ENCODE measurements at regions not wholly inside any gene's neighbourhood (a gene's known extent, or its start where the extent isn't known, plus 50 kb on each side); places are given as distances from the start of the nearest gene placed in this dataset.

DNA sequence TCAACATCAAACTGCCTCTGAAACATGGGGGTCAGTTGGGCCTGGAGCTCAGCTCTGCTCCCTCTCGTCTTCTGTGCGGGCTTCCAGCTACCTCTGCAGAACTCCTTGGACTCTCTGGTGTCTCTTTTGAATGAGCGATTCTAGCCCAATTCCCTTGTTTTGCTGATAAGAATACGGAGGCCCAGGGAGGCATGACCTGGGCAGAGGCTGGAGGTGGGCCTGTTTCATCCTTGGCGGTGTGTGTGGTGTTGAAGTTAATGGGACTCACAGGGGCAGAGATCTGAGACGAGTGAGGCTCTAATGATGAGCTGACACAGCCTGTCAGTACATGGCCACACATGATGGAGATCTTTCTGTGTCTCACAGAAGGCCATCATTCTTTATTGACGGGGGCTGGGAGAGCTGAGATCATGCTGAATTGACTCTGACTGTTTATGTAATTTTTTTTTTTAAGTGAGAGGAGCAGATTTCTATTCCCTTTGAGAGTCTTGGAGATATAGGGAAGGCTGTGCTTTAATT is 134.5 kb downstream of the URB2 start:
- WGBS (ENCODE audit: insufficient coverage), result 79% methylated on average over 6 of the region's 7 CpGs
- Histone ChIP-seq H3K27me3 (ENCODE audit: control insufficient read depth, insufficient read depth, low read length) (no peaks in the 10 kb centered on the region), H3K36me3 (ENCODE audit: control insufficient read depth, insufficient read depth, low read length) (no peaks in the 10 kb centered on the region), H3K9me3 (replicated peaks; ENCODE audit: control insufficient read depth, low read depth, low read length) (peaks cover 11% of the 10 kb centered on the region), H3K27ac (ENCODE audit: low read length) (no peak overlapping the region), H3K4me3 (ENCODE audit: low read length) (no peak overlapping the region), H3K4me1 (ENCODE audit: control insufficient read depth, insufficient read depth, low read length) (no peaks in the 10 kb centered on the region)
- no peak for DNase-seq

- Histone ChIP-seq H3K9me3 (replicated peaks; ENCODE audit: control insufficient read depth, low read depth, low read length) (no peaks in the 10 kb centered on the region), H3K4me3 (ENCODE audit: low read length) (no peak overlapping the region), H3K36me3 (ENCODE audit: control insufficient read depth, insufficient read depth, low read length) (no peaks in the 10 kb centered on the region), H3K4me1 (ENCODE audit: control insufficient read depth, insufficient read depth, low read length) (no peaks in the 10 kb centered on the region), H3K27me3 (ENCODE audit: control insufficient read depth, insufficient read depth, low read length) (no peaks in the 10 kb centered on the region), H3K27ac (ENCODE audit: low read length) (no peak overlapping the region)
- 51% methylated on average over 2 of the region's 5 CpGs for whole genome bisulfite sequencing (ENCODE audit: insufficient coverage)
- no peak for DNase-seq
These were observed 136.8 kb downstream of the URB2 start for GRCh38 chr1:229762891-229763290.

GRCh38 chr1:229768232-229768631 is 142.2 kb downstream of the URB2 start:
- Histone ChIP-seq H3K27me3 (ENCODE audit: control insufficient read depth, insufficient read depth, low read length) (no peaks in the 10 kb centered on the region), H3K4me1 (ENCODE audit: control insufficient read depth, insufficient read depth, low read length) (no peaks in the 10 kb centered on the region), H3K36me3 (ENCODE audit: control insufficient read depth, insufficient read depth, low read length) (no peaks in the 10 kb centered on the region), H3K9me3 (replicated peaks; ENCODE audit: control insufficient read depth, low read depth, low read length) (no peaks in the 10 kb centered on the region), H3K4me3 (ENCODE audit: low read length) (no peak overlapping the region), H3K27ac (ENCODE audit: low read length) (no peak overlapping the region)
- WGBS (ENCODE audit: insufficient coverage), result 90% methylated on average over 2 of the region's 5 CpGs
- no peak for DNase-seq

- Histone ChIP-seq H3K9me3 (replicated peaks; ENCODE audit: control insufficient read depth, low read depth, low read length) (no peaks in the 10 kb centered on the region), H3K4me1 (ENCODE audit: control insufficient read depth, insufficient read depth, low read length) (no peaks in the 10 kb centered on the region), H3K4me3 (ENCODE audit: low read length) (no peak overlapping the region), H3K36me3 (ENCODE audit: control insufficient read depth, insufficient read depth, low read length) (no peaks in the 10 kb centered on the region), H3K27ac (ENCODE audit: low read length) (no peak overlapping the region), H3K27me3 (ENCODE audit: control insufficient read depth, insufficient read depth, low read length) (no peaks in the 10 kb centered on the region)
- no peak for DNase-seq
- 74% methylated on average over 3 of the region's 3 CpGs for WGBS (ENCODE audit: insufficient coverage)
These were observed 143.0 kb downstream of the URB2 start for GRCh38 chr1:229769006-229769405.

- H3K27ac ChIP-seq (ENCODE audit: low read length), result no peak overlapping the region
- no peak overlapping the region for H3K4me3 ChIP-seq (ENCODE audit: low read length)
- H3K9me3 ChIP-seq (replicated peaks; ENCODE audit: control insufficient read depth, low read depth, low read length), result no peaks in the 10 kb centered on the region
- H3K4me1 ChIP-seq (ENCODE audit: control insufficient read depth, insufficient read depth, low read length), result no peaks in the 10 kb centered on the region
- no peak for DNase-seq
- no peaks in the 10 kb centered on the region for H3K27me3 ChIP-seq (ENCODE audit: control insufficient read depth, insufficient read depth, low read length)
- WGBS (ENCODE audit: insufficient coverage), result no CpG with 5 or more reads among the region's 5 CpGs
- no peaks in the 10 kb centered on the region for H3K36me3 ChIP-seq (ENCODE audit: control insufficient read depth, insufficient read depth, low read length)
These were observed 143.8 kb downstream of the URB2 start for GRCh38 chr1:229769809-229770208.

GRCh38 chr1:229778794-229779193 is 152.7 kb downstream of the URB2 start:
- no peaks in the 10 kb centered on the region for H3K36me3 ChIP-seq (ENCODE audit: control insufficient read depth, insufficient read depth, low read length)
- H3K9me3 ChIP-seq (replicated peaks; ENCODE audit: control insufficient read depth, low read depth, low read length), result no peaks in the 10 kb centered on the region
- H3K4me1 ChIP-seq (ENCODE audit: control insufficient read depth, insufficient read depth, low read length), result peaks cover 14% of the 10 kb centered on the region
- no peak overlapping the region for H3K4me3 ChIP-seq (ENCODE audit: low read length)
- no CpG with 5 or more reads among the region's 5 CpGs for WGBS (ENCODE audit: insufficient coverage)
- no peak for DNase-seq
- H3K27me3 ChIP-seq (ENCODE audit: control insufficient read depth, insufficient read depth, low read length), result no peaks in the 10 kb centered on the region
- no peak overlapping the region for H3K27ac ChIP-seq (ENCODE audit: low read length)

- no peaks in the 10 kb centered on the region for H3K9me3 ChIP-seq (replicated peaks; ENCODE audit: control insufficient read depth, low read depth, low read length)
- H3K27me3 ChIP-seq (ENCODE audit: control insufficient read depth, insufficient read depth, low read length), result peaks cover 2% of the 10 kb centered on the region
- H3K4me1 ChIP-seq (ENCODE audit: control insufficient read depth, insufficient read depth, low read length), result peaks cover 14% of the 10 kb centered on the region
- H3K4me3 ChIP-seq (ENCODE audit: low read length), result no peak overlapping the region
- 31% methylated on average over 7 of the region's 7 CpGs for WGBS (ENCODE audit: insufficient coverage)
- H3K36me3 ChIP-seq (ENCODE audit: control insufficient read depth, insufficient read depth, low read length), result no peaks in the 10 kb centered on the region
- H3K27ac ChIP-seq (ENCODE audit: low read length), result no peak overlapping the region
- DNase-seq, result peak; percentile 54
These were observed 155.4 kb downstream of the URB2 start for GRCh38 chr1:229781453-229781852.

DNA sequence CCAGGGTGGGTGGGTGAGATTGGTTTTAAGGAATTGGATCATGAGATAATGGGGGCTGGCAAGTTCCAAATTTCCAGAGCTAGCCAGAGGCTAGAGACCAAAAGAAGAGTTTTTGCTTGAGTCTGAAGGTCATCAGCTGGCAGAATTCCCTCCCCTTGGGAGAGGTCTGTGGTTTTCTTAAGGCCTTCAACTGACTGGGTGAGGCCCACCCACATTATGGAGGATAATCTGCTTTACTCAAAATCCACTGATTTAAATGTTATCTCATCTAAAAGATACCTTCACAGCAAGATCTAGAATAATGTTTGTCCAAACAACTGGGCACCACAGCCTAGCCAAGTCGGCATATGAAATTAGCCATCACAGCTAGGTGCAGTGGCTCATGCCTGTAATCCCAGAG is 156.4 kb downstream of the URB2 start:
- Histone ChIP-seq H3K36me3 (ENCODE audit: control insufficient read depth, insufficient read depth, low read length) (no peaks in the 10 kb centered on the region), H3K4me1 (ENCODE audit: control insufficient read depth, insufficient read depth, low read length) (peaks cover 14% of the 10 kb centered on the region), H3K27me3 (ENCODE audit: control insufficient read depth, insufficient read depth, low read length) (peaks cover 2% of the 10 kb centered on the region), H3K27ac (ENCODE audit: low read length) (no peak overlapping the region), H3K4me3 (ENCODE audit: low read length) (no peak overlapping the region), H3K9me3 (replicated peaks; ENCODE audit: control insufficient read depth, low read depth, low read length) (no peaks in the 10 kb centered on the region)
- DNase-seq, result no peak
- WGBS (ENCODE audit: insufficient coverage), result no CpG with 5 or more reads among the region's 1 CpG

GRCh38 chr1:229784834-229785233 is 158.8 kb downstream of the URB2 start:
- Histone ChIP-seq H3K9me3 (replicated peaks; ENCODE audit: control insufficient read depth, low read depth, low read length) (no peaks in the 10 kb centered on the region), H3K27ac (ENCODE audit: low read length) (no peak overlapping the region), H3K36me3 (ENCODE audit: control insufficient read depth, insufficient read depth, low read length) (no peaks in the 10 kb centered on the region), H3K4me3 (ENCODE audit: low read length) (no peak overlapping the region), H3K4me1 (ENCODE audit: control insufficient read depth, insufficient read depth, low read length) (peaks cover 14% of the 10 kb centered on the region), H3K27me3 (ENCODE audit: control insufficient read depth, insufficient read depth, low read length) (peaks cover 2% of the 10 kb centered on the region)
- DNase-seq, result no peak
- 100% methylated on average over 1 of the region's 1 CpG for WGBS (ENCODE audit: insufficient coverage)

DNA sequence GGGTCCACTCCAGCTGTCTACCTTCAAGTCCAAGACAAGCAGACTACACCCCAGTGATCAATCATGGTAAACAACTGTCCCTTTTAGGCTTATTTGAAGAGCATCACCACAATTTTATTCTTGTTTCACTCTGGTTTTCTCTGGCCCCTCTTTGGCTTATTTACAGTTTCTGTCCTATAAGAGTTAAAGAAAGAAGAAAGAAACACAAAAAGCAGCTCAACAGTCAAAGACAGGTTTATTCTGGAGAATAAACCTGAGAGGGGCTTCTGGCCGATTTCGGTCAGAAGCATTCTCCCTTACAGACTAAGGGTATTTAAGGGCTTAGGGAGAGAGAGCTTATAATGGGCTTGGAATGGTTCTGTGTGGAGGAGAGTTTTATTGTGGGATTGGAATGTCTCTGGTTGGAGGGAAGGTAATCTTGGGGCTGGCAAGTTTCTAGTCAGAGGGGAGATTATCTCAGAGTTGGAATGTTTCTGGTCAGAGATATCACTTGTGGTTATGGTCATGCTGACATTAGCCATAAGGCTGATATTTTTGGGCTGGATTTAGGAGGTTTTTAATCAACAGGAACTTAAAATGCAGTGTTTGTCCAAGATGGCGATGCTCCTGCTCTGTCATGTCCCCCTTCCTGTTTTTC is 161.0 kb downstream of the URB2 start:
- H3K9me3 ChIP-seq (replicated peaks; ENCODE audit: control insufficient read depth, low read depth, low read length), result no peaks in the 10 kb centered on the region
- WGBS (ENCODE audit: insufficient coverage), result 86% methylated on average over 1 of the region's 3 CpGs
- H3K4me1 ChIP-seq (ENCODE audit: control insufficient read depth, insufficient read depth, low read length), result peaks cover under 1% of the 10 kb centered on the region
- H3K36me3 ChIP-seq (ENCODE audit: control insufficient read depth, insufficient read depth, low read length), result no peaks in the 10 kb centered on the region
- H3K27ac ChIP-seq (ENCODE audit: low read length), result no peak overlapping the region
- H3K27me3 ChIP-seq (ENCODE audit: control insufficient read depth, insufficient read depth, low read length), result peaks cover 2% of the 10 kb centered on the region
- no peak overlapping the region for H3K4me3 ChIP-seq (ENCODE audit: low read length)
- DNase-seq, result no peak

GRCh38 chr1:229788004-229788403 is 162.0 kb downstream of the URB2 start:
- Histone ChIP-seq H3K9me3 (replicated peaks; ENCODE audit: control insufficient read depth, low read depth, low read length) (no peaks in the 10 kb centered on the region), H3K4me1 (ENCODE audit: control insufficient read depth, insufficient read depth, low read length) (no peaks in the 10 kb centered on the region), H3K36me3 (ENCODE audit: control insufficient read depth, insufficient read depth, low read length) (no peaks in the 10 kb centered on the region), H3K27me3 (ENCODE audit: control insufficient read depth, insufficient read depth, low read length) (peaks cover 2% of the 10 kb centered on the region), H3K27ac (ENCODE audit: low read length) (no peak overlapping the region), H3K4me3 (ENCODE audit: low read length) (no peak overlapping the region)
- no peak for DNase-seq
- WGBS (ENCODE audit: insufficient coverage), result 72% methylated on average over 4 of the region's 6 CpGs

Measured in muscle of leg (tissue), 3 donors.